Stimulated activated CD4-positive, alpha-beta T cell treated with anti-CD3 and anti-CD28 coated beads, Interleukin-12 subunit alpha, Interleukin-12 subunit beta, amount 100 ng/mL, for 4 hours (primary cell): ENCODE measurements at regions not wholly inside any gene's neighbourhood (a gene's known extent, or its start where the extent isn't known, plus 50 kb on each side); places are given as distances from the start of the nearest gene placed in this dataset.

Experiments used
- DNase-seq: peaks from one replicate; pipeline ENCODE4 v3.0.0-alpha.2; 2020

- DNase-seq: no peak
Observed at GRCh38 chr4:4735136-4735750, 124.2 kb upstream of the MSX1 start.

- DNase-seq: no peak
Observed at GRCh38 chr4:4734425-4734824, 125.0 kb upstream of the MSX1 start.

GRCh38 chr4:4733663-4734062 lies 125.8 kb upstream of the MSX1 start:
- DNase-seq: no peak

- DNase-seq: no peak
Observed at GRCh38 chr4:4730249-4730648, 129.2 kb upstream of the MSX1 start.

GRCh38 chr4:4729206-4729605 lies 130.3 kb upstream of the MSX1 start:
- no peak for DNase-seq

- no peak for DNase-seq
Observed at GRCh38 chr4:4727536-4727935, 131.9 kb upstream of the MSX1 start.

- no peak for DNase-seq
Observed at GRCh38 chr4:4726051-4726450, 133.4 kb upstream of the MSX1 start.

- DNase-seq: no peak
Observed at GRCh38 chr4:4724321-4724720, 135.1 kb upstream of the MSX1 start.

- DNase-seq: no peak
Observed at GRCh38 chr4:4721636-4722035, 137.8 kb upstream of the MSX1 start.

- DNase-seq: no peak
Observed at GRCh38 chr4:4720646-4721045, 138.8 kb upstream of the MSX1 start.

GRCh38 chr4:4719436-4719835 lies 140.0 kb upstream of the MSX1 start:
- DNase-seq: no peak

GRCh38 chr4:4717692-4718091 lies 141.8 kb upstream of the MSX1 start:
- DNase-seq: no peak

- no peak for DNase-seq
Observed at GRCh38 chr4:4714331-4714730, 145.1 kb upstream of the MSX1 start.

- DNase-seq: no peak
Observed at GRCh38 chr4:4712800-4713528, 146.5 kb upstream of the MSX1 start.

- no peak for DNase-seq
Observed at GRCh38 chr4:4711902-4712301, 147.6 kb upstream of the MSX1 start.

GRCh38 chr4:4709736-4710135 lies 149.7 kb upstream of the MSX1 start:
- no peak for DNase-seq

GRCh38 chr4:4704267-4704666 lies 155.2 kb upstream of the MSX1 start:
- DNase-seq: no peak

GRCh38 chr4:4697584-4697983 lies 155.7 kb upstream of the STX18 start:
- DNase-seq: no peak

GRCh38 chr4:4696530-4696929 lies 154.7 kb upstream of the STX18 start:
- DNase-seq: no peak

GRCh38 chr4:4695497-4695896 lies 153.6 kb upstream of the STX18 start:
- DNase-seq: no peak

GRCh38 chr4:4694827-4695226 lies 153.0 kb upstream of the STX18 start:
- DNase-seq: no peak

GRCh38 chr4:4694296-4694772 lies 152.5 kb upstream of the STX18 start:
- DNase-seq: no peak

- no peak for DNase-seq
Observed at GRCh38 chr4:4693755-4694295, 152.0 kb upstream of the STX18 start.

- no peak for DNase-seq
Observed at GRCh38 chr4:4693258-4693657, 151.4 kb upstream of the STX18 start.

- no peak for DNase-seq
Observed at GRCh38 chr4:4690854-4691253, 149.0 kb upstream of the STX18 start.
